NB4 (cell line): ENCODE measurements at regions not wholly inside any gene's neighbourhood (a gene's known extent, or its start where the extent isn't known, plus 50 kb on each side); places are given as distances from the start of the nearest gene placed in this dataset.

Experiments
- DNase-seq: peaks from one replicate; pipeline ENCODE4 v3.0.0; 2010; ENCODE audit warnings: low read depth
- H3K4me3 ChIP-seq: one replicate; pipeline ENCODE4 v1.5.1; 2011; ENCODE audit warnings: mild to moderate bottlenecking, low read depth, low read length, moderate library complexity
- CTCF ChIP-seq: IDR thresholded peaks from one replicate; pipeline ENCODE4 v1.5.1; 2012; ENCODE audit warnings: low read depth, low read length
- MAX ChIP-seq: IDR thresholded peaks from 2 replicates; pipeline ENCODE4 v1.6.1; 2011; ENCODE audit warnings: low read depth, low read length
- MYC ChIP-seq: IDR thresholded peaks from 2 replicates; pipeline ENCODE4 v1.6.1; 2011; ENCODE audit warnings: low read depth, low read length
- POLR2A ChIP-seq: IDR thresholded peaks from 2 replicates; pipeline ENCODE4 v1.6.1; 2011; ENCODE audit warnings: mild to moderate bottlenecking; ENCODE audit not compliant: insufficient read length; ENCODE audit errors: extremely low read depth

GRCh38 chr10:129033790-129034272 is 433.2 kb upstream of the MGMT start:
- H3K4me3 ChIP-seq: no peak overlapping the region
- no peak for TF ChIP-seq CTCF
- no peak for TF ChIP-seq POLR2A
- TF ChIP-seq MYC: no peak
- no peak for TF ChIP-seq MAX
- no peak for DNase-seq

- no peak overlapping the region for H3K4me3 ChIP-seq
- no peak for TF ChIP-seq POLR2A
- no peak for TF ChIP-seq MAX
- TF ChIP-seq MYC: no peak
- no peak for TF ChIP-seq CTCF
- DNase-seq: peak; percentile 9
These were observed 431.8 kb upstream of the MGMT start for GRCh38 chr10:129035052-129035827.

GRCh38 chr10:129038522-129038921 is 428.5 kb upstream of the MGMT start:
- no peak for TF ChIP-seq POLR2A
- TF ChIP-seq MAX: no peak
- TF ChIP-seq MYC: no peak
- no peak for TF ChIP-seq CTCF
- DNase-seq: no peak
- no peak overlapping the region for H3K4me3 ChIP-seq

- TF ChIP-seq CTCF: no peak
- TF ChIP-seq POLR2A: no peak
- TF ChIP-seq MAX: no peak
- no peak overlapping the region for H3K4me3 ChIP-seq
- no peak for DNase-seq
These were observed 427.4 kb upstream of the MGMT start for GRCh38 chr10:129039406-129040370.

GRCh38 chr10:129040377-129040776 is 426.7 kb upstream of the MGMT start:
- no peak for DNase-seq
- TF ChIP-seq POLR2A (no peak), MYC (no peak), CTCF (no peak), MAX (no peak)
- H3K4me3 ChIP-seq: no peak overlapping the region
